HEK293 (cell line): ENCODE measurements at regions not wholly inside any gene's neighbourhood (a gene's known extent, or its start where the extent isn't known, plus 50 kb on each side); places are given as distances from the start of the nearest gene placed in this dataset.

Experiments used
- CTCF ChIA-PET: fragments of 350-600 bp; formaldehyde crosslinking; extraction: SDS; loops from one replicate; lab custom pipeline; 2021; ENCODE audit warnings: antibody characterized with exemption; lab: Yijun Ruan, JAX
- POLR2A ChIA-PET: fragments of 300-600 bp; formaldehyde crosslinking; extraction: SDS; loops from one replicate; lab custom pipeline; 2020; ENCODE audit warnings: antibody characterized with exemption, inconsistent platforms; lab: Yijun Ruan, JAX
- H3K27ac ChIP-seq: fragments of 200-500 bp; sonication (Bioruptor generic); 2 replicates; pipeline ENCODE4 v1.5.1; 2014; ENCODE audit warnings: low read depth, low read length, control low read depth, inconsistent platforms; ENCODE audit errors: extremely low read depth
- H3K36me3 ChIP-seq, 2 experiments: fragments of 200-500 bp in 1 of 2; sonication (Bioruptor generic) in 1 of 2; 1 replicate in 1 of 2; 2 replicates in 1 of 2; pipeline ENCODE4 v1.5.1; 2014 to 2017; ENCODE audit warnings: inconsistent platforms in 2 of 2, low read length in 2 of 2; ENCODE audit not compliant: control insufficient read depth in 2 of 2, insufficient read depth in 1 of 2
- H3K4me1 ChIP-seq: fragments of 200-500 bp; sonication (Bioruptor generic); 2 replicates; pipeline ENCODE4 v1.5.1; 2014; ENCODE audit warnings: mild to moderate bottlenecking, low read length, inconsistent platforms; ENCODE audit not compliant: control insufficient read depth, insufficient read depth
- H3K4me3 ChIP-seq: 2 replicates; pipeline ENCODE4 v1.5.1; 2011; ENCODE audit warnings: low read depth, mild to moderate bottlenecking, control low read depth, low read length, moderate library complexity
- H3K9me3 ChIP-seq: fragments of 200-500 bp; sonication (Bioruptor generic); 2 replicates; pipeline ENCODE4 v1.5.1; 2014; ENCODE audit warnings: low read depth, low read length, inconsistent platforms; ENCODE audit not compliant: control insufficient read depth, insufficient read depth
- RBAK ChIP-seq: fragments of 450-650 bp; formaldehyde crosslinking; IDR thresholded peaks from 2 replicates; pipeline ENCODE4 v1.5.1; 2016; ENCODE audit warnings: missing biosample characterization, missing genetic modification characterization
- REPIN1 ChIP-seq: fragments of 450-650 bp; formaldehyde crosslinking; IDR thresholded peaks from 2 replicates; pipeline ENCODE4 v1.5.1; 2017; ENCODE audit warnings: missing biosample characterization, missing genetic modification characterization, low read depth
- SP2 ChIP-seq: fragments of 450-650 bp; formaldehyde crosslinking; IDR thresholded peaks from 2 replicates; pipeline ENCODE4 v1.5.1; 2016; ENCODE audit warnings: missing biosample characterization, missing genetic modification characterization
- SP3 ChIP-seq: fragments of 450-650 bp; formaldehyde crosslinking; IDR thresholded peaks from 2 replicates; pipeline ENCODE4 v1.5.1; 2016; ENCODE audit warnings: missing biosample characterization, missing genetic modification characterization
- ZBTB7A ChIP-seq: fragments of 450-650 bp; formaldehyde crosslinking; IDR thresholded peaks from 2 replicates; pipeline ENCODE4 v1.5.1; 2016; ENCODE audit warnings: low read depth, missing biosample characterization, missing genetic modification characterization
- ZNF114 ChIP-seq: fragments of 450-650 bp; formaldehyde crosslinking; IDR thresholded peaks from 2 replicates; pipeline ENCODE4 v1.5.0; 2017; ENCODE audit warnings: missing biosample characterization, missing genetic modification characterization
- ZNF133 ChIP-seq: fragments of 450-650 bp; formaldehyde crosslinking; IDR thresholded peaks from 2 replicates; pipeline ENCODE4 v1.5.1; 2016; ENCODE audit warnings: missing biosample characterization, missing genetic modification characterization
- ZNF24 ChIP-seq: fragments of 450-650 bp; formaldehyde crosslinking; IDR thresholded peaks from 2 replicates; pipeline ENCODE4 v1.5.1; 2016; ENCODE audit warnings: missing biosample characterization, missing genetic modification characterization
- ZNF354C ChIP-seq: fragments of 450-650 bp; formaldehyde crosslinking; IDR thresholded peaks from 2 replicates; pipeline ENCODE4 v1.5.1; 2016; ENCODE audit warnings: missing biosample characterization, missing genetic modification characterization, low read depth, borderline replicate concordance
- ZNF366 ChIP-seq: fragments of 450-650 bp; formaldehyde crosslinking; conservative IDR thresholded peaks from 2 replicates; pipeline ENCODE4 v1.5.1; 2016; ENCODE audit warnings: missing biosample characterization, missing genetic modification characterization
- ZNF510 ChIP-seq: fragments of 450-650 bp; formaldehyde crosslinking; IDR thresholded peaks from 2 replicates; pipeline ENCODE4 v1.5.1; 2018; ENCODE audit warnings: mild to moderate bottlenecking, missing genetic modification characterization, missing biosample characterization; ENCODE audit not compliant: insufficient replicate concordance
- ZNF558 ChIP-seq: fragments of 450-650 bp; formaldehyde crosslinking; IDR thresholded peaks from 2 replicates; pipeline ENCODE4 v1.5.1; 2016; ENCODE audit warnings: missing biosample characterization, missing genetic modification characterization
- ZNF624 ChIP-seq: fragments of 450-650 bp; formaldehyde crosslinking; IDR thresholded peaks from 2 replicates; pipeline ENCODE4 v1.5.1; 2017; ENCODE audit warnings: missing biosample characterization, missing genetic modification characterization
- ZNF658 ChIP-seq: fragments of 450-650 bp; formaldehyde crosslinking; IDR thresholded peaks from 2 replicates; pipeline ENCODE4; 2016; ENCODE audit warnings: missing biosample characterization, missing genetic modification characterization
- ZNF776 ChIP-seq: fragments of 450-650 bp; formaldehyde crosslinking; IDR thresholded peaks from 2 replicates; pipeline ENCODE4 v1.5.0; 2017; ENCODE audit warnings: missing biosample characterization, missing genetic modification characterization, borderline replicate concordance
- ZNF830 ChIP-seq: fragments of 450-650 bp; IDR thresholded peaks from 2 replicates; pipeline ENCODE4 v1.5.0; 2018; ENCODE audit warnings: missing biosample characterization, missing genetic modification characterization, low read depth, mild to moderate bottlenecking, moderate library complexity
- TF ChIP-seq, protein P1 (sequence below): fragments of 450-650 bp; formaldehyde crosslinking; IDR thresholded peaks from 2 replicates; pipeline ENCODE4 v1.5.1; 2017; ENCODE audit warnings: missing biosample characterization, mild to moderate bottlenecking, missing genetic modification characterization, moderate library complexity
- TF ChIP-seq, protein P2 (sequence below): fragments of 450-650 bp; formaldehyde crosslinking; IDR thresholded peaks from 2 replicates; pipeline ENCODE4 v1.5.1; 2016; ENCODE audit warnings: missing biosample characterization, missing genetic modification characterization, borderline replicate concordance
- TF ChIP-seq, protein P3 (sequence below): fragments of 450-650 bp; formaldehyde crosslinking; IDR thresholded peaks from 2 replicates; pipeline ENCODE4 v1.5.1; 2016; ENCODE audit warnings: missing biosample characterization, missing genetic modification characterization, borderline replicate concordance

DNA sequence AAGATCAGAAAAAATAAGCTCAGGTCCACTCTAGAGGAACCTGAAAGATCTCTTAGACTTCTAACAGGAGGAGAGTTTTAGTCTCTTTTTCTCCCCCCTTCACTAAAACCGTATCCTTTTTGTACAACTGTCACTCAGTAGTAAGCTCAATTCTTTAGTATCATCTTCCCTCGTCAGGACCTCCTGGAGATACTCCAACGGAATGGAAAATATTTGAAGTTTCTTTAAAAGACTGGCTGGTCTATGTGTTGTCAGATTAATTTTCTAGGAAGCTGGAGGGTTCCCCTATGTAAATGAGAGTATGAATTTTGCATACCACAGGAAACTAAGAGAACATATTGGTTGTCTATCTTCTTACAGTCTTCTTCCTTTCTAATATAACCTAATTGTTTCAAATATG, 747.7 kb upstream of the CBLB start:
- Histone ChIP-seq H3K4me1 (no peaks in the 10 kb centered on the region), H3K36me3 (no peaks in the 10 kb centered on the region), H3K27ac (no peak overlapping the region), H3K4me3 (no peak overlapping the region), H3K9me3 (no peaks in the 10 kb centered on the region)
- ChIA-PET CTCF (no interaction called here), POLR2A (no interaction called here)
- TF ChIP-seq ZNF830 (tag by site-specific recombination) = no peak
- no peak for TF ChIP-seq ZBTB7A (tag by site-specific recombination)
- TF ChIP-seq ZNF558 = no peak
- no peak for TF ChIP-seq ZNF114

DNA sequence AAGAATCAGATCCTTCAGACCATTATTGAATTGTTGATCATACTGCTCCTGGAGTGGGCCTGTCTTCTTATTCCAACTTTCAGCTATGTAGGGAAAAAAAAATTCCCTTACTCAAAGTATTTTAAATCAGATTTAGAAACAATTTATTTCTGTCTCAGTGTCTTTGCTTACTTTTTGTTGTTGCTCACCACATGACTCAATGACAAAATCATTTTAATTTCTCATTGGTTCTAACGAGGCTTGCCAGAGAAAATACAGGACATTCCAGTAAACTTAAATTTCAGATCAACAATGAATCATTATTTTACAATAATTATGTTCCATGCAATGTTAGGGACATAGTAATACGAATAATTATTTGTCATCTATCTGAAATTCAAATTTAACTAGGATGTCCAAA, 748.5 kb upstream of the CBLB start:
- Histone ChIP-seq H3K4me3 (no peak overlapping the region), H3K4me1 (no peaks in the 10 kb centered on the region), H3K27ac (no peak overlapping the region), H3K9me3 (no peaks in the 10 kb centered on the region), H3K36me3 (no peaks in the 10 kb centered on the region)
- POLR2A ChIA-PET = no interaction called here
- CTCF ChIA-PET = no interaction called here
- TF ChIP-seq, protein P1, sequence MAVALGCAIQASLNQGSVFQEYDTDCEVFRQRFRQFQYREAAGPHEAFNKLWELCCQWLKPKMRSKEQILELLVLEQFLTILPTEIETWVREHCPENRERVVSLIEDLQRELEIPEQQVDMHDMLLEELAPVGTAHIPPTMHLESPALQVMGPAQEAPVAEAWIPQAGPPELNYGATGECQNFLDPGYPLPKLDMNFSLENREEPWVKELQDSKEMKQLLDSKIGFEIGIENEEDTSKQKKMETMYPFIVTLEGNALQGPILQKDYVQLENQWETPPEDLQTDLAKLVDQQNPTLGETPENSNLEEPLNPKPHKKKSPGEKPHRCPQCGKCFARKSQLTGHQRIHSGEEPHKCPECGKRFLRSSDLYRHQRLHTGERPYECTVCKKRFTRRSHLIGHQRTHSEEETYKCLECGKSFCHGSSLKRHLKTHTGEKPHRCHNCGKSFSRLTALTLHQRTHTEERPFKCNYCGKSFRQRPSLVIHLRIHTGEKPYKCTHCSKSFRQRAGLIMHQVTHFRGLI (tag by site-specific recombination) = no peak
- TF ChIP-seq ZNF24 (no peak), ZNF354C (tag by site-specific recombination) (no peak), SP2 (tag by site-specific recombination) (no peak), RBAK (no peak), SP3 (no peak), ZNF510 (tag by site-specific recombination) (no peak), ZNF776 (tag by site-specific recombination) (no peak)
- TF ChIP-seq, protein P2, sequence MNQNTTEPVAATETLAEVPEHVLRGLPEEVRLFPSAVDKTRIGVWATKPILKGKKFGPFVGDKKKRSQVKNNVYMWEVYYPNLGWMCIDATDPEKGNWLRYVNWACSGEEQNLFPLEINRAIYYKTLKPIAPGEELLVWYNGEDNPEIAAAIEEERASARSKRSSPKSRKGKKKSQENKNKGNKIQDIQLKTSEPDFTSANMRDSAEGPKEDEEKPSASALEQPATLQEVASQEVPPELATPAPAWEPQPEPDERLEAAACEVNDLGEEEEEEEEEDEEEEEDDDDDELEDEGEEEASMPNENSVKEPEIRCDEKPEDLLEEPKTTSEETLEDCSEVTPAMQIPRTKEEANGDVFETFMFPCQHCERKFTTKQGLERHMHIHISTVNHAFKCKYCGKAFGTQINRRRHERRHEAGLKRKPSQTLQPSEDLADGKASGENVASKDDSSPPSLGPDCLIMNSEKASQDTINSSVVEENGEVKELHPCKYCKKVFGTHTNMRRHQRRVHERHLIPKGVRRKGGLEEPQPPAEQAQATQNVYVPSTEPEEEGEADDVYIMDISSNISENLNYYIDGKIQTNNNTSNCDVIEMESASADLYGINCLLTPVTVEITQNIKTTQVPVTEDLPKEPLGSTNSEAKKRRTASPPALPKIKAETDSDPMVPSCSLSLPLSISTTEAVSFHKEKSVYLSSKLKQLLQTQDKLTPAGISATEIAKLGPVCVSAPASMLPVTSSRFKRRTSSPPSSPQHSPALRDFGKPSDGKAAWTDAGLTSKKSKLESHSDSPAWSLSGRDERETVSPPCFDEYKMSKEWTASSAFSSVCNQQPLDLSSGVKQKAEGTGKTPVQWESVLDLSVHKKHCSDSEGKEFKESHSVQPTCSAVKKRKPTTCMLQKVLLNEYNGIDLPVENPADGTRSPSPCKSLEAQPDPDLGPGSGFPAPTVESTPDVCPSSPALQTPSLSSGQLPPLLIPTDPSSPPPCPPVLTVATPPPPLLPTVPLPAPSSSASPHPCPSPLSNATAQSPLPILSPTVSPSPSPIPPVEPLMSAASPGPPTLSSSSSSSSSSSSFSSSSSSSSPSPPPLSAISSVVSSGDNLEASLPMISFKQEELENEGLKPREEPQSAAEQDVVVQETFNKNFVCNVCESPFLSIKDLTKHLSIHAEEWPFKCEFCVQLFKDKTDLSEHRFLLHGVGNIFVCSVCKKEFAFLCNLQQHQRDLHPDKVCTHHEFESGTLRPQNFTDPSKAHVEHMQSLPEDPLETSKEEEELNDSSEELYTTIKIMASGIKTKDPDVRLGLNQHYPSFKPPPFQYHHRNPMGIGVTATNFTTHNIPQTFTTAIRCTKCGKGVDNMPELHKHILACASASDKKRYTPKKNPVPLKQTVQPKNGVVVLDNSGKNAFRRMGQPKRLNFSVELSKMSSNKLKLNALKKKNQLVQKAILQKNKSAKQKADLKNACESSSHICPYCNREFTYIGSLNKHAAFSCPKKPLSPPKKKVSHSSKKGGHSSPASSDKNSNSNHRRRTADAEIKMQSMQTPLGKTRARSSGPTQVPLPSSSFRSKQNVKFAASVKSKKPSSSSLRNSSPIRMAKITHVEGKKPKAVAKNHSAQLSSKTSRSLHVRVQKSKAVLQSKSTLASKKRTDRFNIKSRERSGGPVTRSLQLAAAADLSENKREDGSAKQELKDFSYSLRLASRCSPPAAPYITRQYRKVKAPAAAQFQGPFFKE (tag by site-specific recombination) = no peak

DNA sequence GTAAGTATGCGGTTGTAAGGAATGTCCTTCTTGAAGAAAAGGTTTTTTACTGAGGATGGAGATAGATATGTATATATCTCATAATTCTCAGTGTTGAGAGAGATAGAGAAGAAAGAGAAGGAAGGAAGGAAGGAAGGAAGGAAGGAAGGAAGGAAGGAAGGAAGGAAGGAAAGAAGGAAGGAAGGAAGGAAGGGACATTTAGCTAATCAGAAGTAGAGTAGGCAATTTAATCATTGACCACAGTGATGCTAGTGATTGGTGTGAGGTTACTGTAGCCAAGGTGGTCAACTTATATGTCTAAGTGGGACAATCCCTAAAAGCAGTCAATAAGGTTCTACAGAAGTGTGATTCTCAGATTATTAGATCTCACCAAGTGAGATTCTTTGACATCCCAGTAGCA, 751.8 kb upstream of the CBLB start:
- H3K4me3 ChIP-seq = no peak overlapping the region
- H3K4me1 ChIP-seq = no peaks in the 10 kb centered on the region
- ChIA-PET CTCF (no interaction called here), POLR2A (no interaction called here)
- no peaks in the 10 kb centered on the region for H3K36me3 ChIP-seq
- H3K9me3 ChIP-seq = no peaks in the 10 kb centered on the region
- H3K27ac ChIP-seq = no peak overlapping the region
- no peak for TF ChIP-seq ZNF558
- no peak for TF ChIP-seq ZNF133 (tag by site-specific recombination)
- peak; percentile 44; the same call in 1 of the 2 replicates for TF ChIP-seq ZNF366 (tag by site-specific recombination)
- TF ChIP-seq ZNF624 (tag by site-specific recombination) = no peak
- no peak for TF ChIP-seq REPIN1
- TF ChIP-seq ZNF658 (tag by site-specific recombination) = no peak
- TF ChIP-seq, protein P3, sequence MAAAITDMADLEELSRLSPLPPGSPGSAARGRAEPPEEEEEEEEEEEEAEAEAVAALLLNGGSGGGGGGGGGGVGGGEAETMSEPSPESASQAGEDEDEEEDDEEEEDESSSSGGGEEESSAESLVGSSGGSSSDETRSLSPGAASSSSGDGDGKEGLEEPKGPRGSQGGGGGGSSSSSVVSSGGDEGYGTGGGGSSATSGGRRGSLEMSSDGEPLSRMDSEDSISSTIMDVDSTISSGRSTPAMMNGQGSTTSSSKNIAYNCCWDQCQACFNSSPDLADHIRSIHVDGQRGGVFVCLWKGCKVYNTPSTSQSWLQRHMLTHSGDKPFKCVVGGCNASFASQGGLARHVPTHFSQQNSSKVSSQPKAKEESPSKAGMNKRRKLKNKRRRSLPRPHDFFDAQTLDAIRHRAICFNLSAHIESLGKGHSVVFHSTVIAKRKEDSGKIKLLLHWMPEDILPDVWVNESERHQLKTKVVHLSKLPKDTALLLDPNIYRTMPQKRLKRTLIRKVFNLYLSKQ (tag by site-specific recombination) = no peak
